ENCODE measurements at regions not wholly inside any gene's neighbourhood (a gene's known extent, or its start where the extent isn't known, plus 50 kb on each side); places are given as distances from the start of the nearest gene placed in this dataset.

DNA sequence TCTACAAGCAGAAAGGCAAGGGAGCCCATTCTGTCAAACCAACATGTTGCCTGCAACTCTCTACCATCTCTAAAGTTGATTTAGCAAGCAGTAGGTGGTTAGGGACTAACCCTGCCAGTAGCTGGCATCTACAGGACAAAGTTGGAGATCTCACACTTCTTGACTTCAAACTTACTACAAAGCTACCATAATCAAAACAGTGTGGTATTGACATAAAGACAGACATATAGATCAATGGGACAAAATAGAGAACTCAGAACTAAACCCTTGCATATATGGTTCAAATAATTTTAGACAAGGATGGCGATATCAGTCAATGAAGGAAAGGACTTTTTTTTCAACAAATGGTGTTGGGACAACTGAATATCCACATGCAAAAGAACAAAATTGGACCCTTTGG is 84.9 kb downstream of the MAP3K8 start:
- TF ChIP-seq CTCF (conservative IDR thresholded peaks at IDR 0.05; ENCODE audit: low read depth, low read length) (no peak), EZH2 (IDR thresholded peaks at IDR 0.05; ENCODE audit: borderline replicate concordance, low read depth, low read length, poor library complexity, severe bottlenecking) (no peak)

Measured in A673 (cell line).